Smooth muscle cell (in vitro differentiated cells): ENCODE measurements at regions not wholly inside any gene's neighbourhood (a gene's known extent, or its start where the extent isn't known, plus 50 kb on each side); places are given as distances from the start of the nearest gene placed in this dataset.

Experiments used
- DNase-seq: peaks from one replicate; lab custom pipeline; 2025; ENCODE audit not compliant: unreplicated experiment; lab: John Stamatoyannopoulos, UW
- H2AFZ ChIP-seq: fragments of 200-600 bp; sonication (generic); 2 replicates; pipeline ENCODE4 v1.6.0; 2016; ENCODE audit warnings: antibody characterized with exemption, low read depth, mild to moderate bottlenecking
- H3F3A ChIP-seq: fragments of 200-600 bp; sonication (generic); 2 replicates; pipeline ENCODE4 v1.6.0; 2017; ENCODE audit warnings: antibody characterized with exemption, low read depth
- H3K27ac ChIP-seq: fragments of 200-600 bp; sonication (generic); 2 replicates; pipeline ENCODE4 v1.5.1; 2016; ENCODE audit warnings: low read depth, mild to moderate bottlenecking
- H3K27me3 ChIP-seq: fragments of 200-600 bp; sonication (generic); 2 replicates; pipeline ENCODE4 v1.6.1; 2016; ENCODE audit warnings: low read depth, mild to moderate bottlenecking
- H3K36me3 ChIP-seq: fragments of 200-600 bp; sonication (generic); 2 replicates; pipeline ENCODE4 v1.5.1; 2016; ENCODE audit warnings: low read depth
- H3K4me1 ChIP-seq: fragments of 200-600 bp; sonication (generic); 2 replicates; pipeline ENCODE4 v1.5.1; 2016; ENCODE audit warnings: low read depth
- H3K4me2 ChIP-seq: fragments of 200-600 bp; sonication (generic); 2 replicates; pipeline ENCODE4 v1.6.0; 2016; ENCODE audit warnings: mild to moderate bottlenecking
- H3K4me3 ChIP-seq: fragments of 200-600 bp; sonication (generic); 2 replicates; pipeline ENCODE4 v1.5.1; 2016; ENCODE audit warnings: mild to moderate bottlenecking
- H3K79me2 ChIP-seq: fragments of 200-600 bp; sonication (generic); 2 replicates; pipeline ENCODE4 v1.6.0; 2016; ENCODE audit warnings: low read depth, mild to moderate bottlenecking
- H3K9ac ChIP-seq: fragments of 200-600 bp; sonication (generic); 2 replicates; pipeline ENCODE4 v1.6.0; 2016; ENCODE audit warnings: low read depth
- H3K9me3 ChIP-seq: fragments of 200-600 bp; sonication (generic); replicated peaks from 2 replicates; pipeline ENCODE4 v1.5.1; 2016; ENCODE audit warnings: low read depth
- H4K20me1 ChIP-seq: fragments of 200-600 bp; sonication (generic); 2 replicates; pipeline ENCODE4 v1.6.0; 2016; ENCODE audit warnings: low read depth
- WGBS: methylation state at CpG from one replicate; pipeline ENCODE4 v1.1.7; 2016; ENCODE audit warnings: low lambda C conversion rate; 5-methylcytosine and 5-hydroxymethylcytosine counted together
- TF ChIP-seq, protein P1 (sequence below): fragments of 200-600 bp; sonication (generic); IDR thresholded peaks from 2 replicates; pipeline ENCODE4 v1.5.1; 2017; ENCODE audit warnings: borderline replicate concordance, mild to moderate bottlenecking, antibody characterized with exemption; ENCODE audit not compliant: insufficient read depth, poor library complexity, severe bottlenecking

DNA sequence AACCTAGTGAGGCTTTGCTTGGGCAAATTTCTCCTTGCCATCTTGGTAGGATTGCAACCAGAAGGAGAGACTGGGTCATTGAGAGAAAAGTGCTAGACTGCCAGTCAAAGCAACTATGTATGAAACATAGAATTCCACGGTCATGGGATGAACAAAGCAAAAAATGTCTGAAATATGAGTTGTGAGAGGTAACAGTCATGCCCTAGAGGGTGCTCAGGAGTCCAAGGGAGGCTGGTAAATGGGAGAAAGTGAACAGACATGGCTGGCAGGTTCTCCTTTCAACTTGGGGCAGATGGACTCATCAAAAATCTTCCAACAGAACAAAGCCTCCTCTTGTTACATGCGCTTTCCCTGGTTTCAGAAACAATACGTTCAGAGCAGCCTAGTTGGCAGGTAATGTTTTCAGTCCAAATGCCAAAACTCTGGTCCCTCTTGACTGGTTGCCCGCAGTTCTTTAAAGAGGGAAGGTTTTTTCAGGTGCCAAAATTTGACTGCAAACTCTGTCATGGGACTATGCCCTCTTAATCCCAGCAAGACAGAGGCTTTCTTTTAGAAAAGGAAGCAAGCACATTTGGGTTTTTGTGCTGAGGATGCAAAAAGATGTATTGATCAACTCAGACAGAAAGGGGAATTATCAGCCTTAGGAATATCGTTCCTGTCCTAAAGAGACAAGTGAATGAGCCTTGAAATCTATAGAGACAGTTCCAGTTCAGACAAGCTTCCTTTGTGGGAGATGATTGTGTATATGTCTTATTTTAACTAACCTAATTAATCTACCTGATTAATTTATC is 68.5 kb upstream of the SASH1 start:
- TF ChIP-seq, protein P1, sequence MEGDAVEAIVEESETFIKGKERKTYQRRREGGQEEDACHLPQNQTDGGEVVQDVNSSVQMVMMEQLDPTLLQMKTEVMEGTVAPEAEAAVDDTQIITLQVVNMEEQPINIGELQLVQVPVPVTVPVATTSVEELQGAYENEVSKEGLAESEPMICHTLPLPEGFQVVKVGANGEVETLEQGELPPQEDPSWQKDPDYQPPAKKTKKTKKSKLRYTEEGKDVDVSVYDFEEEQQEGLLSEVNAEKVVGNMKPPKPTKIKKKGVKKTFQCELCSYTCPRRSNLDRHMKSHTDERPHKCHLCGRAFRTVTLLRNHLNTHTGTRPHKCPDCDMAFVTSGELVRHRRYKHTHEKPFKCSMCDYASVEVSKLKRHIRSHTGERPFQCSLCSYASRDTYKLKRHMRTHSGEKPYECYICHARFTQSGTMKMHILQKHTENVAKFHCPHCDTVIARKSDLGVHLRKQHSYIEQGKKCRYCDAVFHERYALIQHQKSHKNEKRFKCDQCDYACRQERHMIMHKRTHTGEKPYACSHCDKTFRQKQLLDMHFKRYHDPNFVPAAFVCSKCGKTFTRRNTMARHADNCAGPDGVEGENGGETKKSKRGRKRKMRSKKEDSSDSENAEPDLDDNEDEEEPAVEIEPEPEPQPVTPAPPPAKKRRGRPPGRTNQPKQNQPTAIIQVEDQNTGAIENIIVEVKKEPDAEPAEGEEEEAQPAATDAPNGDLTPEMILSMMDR: no peak
- H3K27ac ChIP-seq: no peak overlapping the region
- no peak overlapping the region for H3K9ac ChIP-seq
- no peak overlapping the region for H3K4me3 ChIP-seq
- H3K4me1 ChIP-seq: peaks cover 7% of the 10 kb centered on the region
- WGBS: 88% methylated on average over 5 of the region's 5 CpGs
- H3K9me3 ChIP-seq: no peaks in the 10 kb centered on the region
- no peaks in the 10 kb centered on the region for H3K36me3 ChIP-seq
- H3F3A ChIP-seq: no peaks in the 10 kb centered on the region
- H2AFZ ChIP-seq: no peak overlapping the region
- H4K20me1 ChIP-seq: no peaks in the 10 kb centered on the region
- peaks cover 26% of the 10 kb centered on the region for H3K79me2 ChIP-seq
- peak overlapping the region; percentile 72 for H3K4me2 ChIP-seq
- no peaks in the 10 kb centered on the region for H3K27me3 ChIP-seq
- no peak for DNase-seq

DNA sequence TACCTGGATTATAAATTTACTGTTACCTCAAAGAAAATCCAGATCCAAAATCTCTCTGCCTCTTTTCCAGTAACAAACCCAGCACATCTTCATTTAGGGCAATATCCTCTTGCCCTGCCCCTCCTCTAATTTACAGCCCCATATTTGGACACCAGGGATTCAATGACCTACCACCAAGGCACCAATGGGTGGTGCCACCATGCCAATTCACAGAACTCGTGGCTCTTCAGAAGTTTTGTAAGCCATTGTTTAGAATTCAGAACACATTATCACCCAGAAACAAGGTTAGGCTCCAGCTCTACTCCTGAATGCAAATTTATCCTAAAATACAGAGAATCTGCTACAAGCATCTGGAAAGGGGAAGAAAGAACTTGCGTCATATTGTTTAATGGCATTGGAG is 67.8 kb upstream of the SASH1 start:
- DNase-seq: no peak
- WGBS: 93% methylated on average over 2 of the region's 2 CpGs
- Histone ChIP-seq H3K9me3 (no peaks in the 10 kb centered on the region), H4K20me1 (no peaks in the 10 kb centered on the region), H3K27ac (no peak overlapping the region), H3K4me2 (peak overlapping the region; percentile 72), H3K27me3 (no peaks in the 10 kb centered on the region), H3K4me3 (no peak overlapping the region), H3K36me3 (no peaks in the 10 kb centered on the region), H3K79me2 (peaks cover 26% of the 10 kb centered on the region), H3K4me1 (peaks cover 7% of the 10 kb centered on the region), H3K9ac (no peak overlapping the region), H2AFZ (no peak overlapping the region), H3F3A (no peaks in the 10 kb centered on the region)
- TF ChIP-seq, protein P1: no peak

- H3F3A ChIP-seq: no peaks in the 10 kb centered on the region
Measured at GRCh38 chr6:148285205-148285604, 57.4 kb upstream of the SASH1 start.

More at GRCh38 chr6:148285205-148285604, 57.4 kb upstream of the SASH1 start:
- Histone ChIP-seq H3K36me3 (no peaks in the 10 kb centered on the region), H3K79me2 (no peaks in the 10 kb centered on the region), H3K4me3 (no peak overlapping the region), H2AFZ (no peak overlapping the region), H3K9me3 (no peaks in the 10 kb centered on the region), H3K27me3 (no peaks in the 10 kb centered on the region), H3K4me2 (no peak overlapping the region), H3K27ac (no peak overlapping the region), H4K20me1 (no peaks in the 10 kb centered on the region), H3K9ac (no peak overlapping the region), H3K4me1 (no peaks in the 10 kb centered on the region)
- no peak for DNase-seq
- TF ChIP-seq, protein P1: no peak
- WGBS: 71% methylated on average over 2 of the region's 2 CpGs
